Transverse colon (tissue), 4 donors: ENCODE measurements at regions not wholly inside any gene's neighbourhood (a gene's known extent, or its start where the extent isn't known, plus 50 kb on each side); places are given as distances from the start of the nearest gene placed in this dataset.

Experiments used
- DNase-seq: peaks from one replicate; pipeline ENCODE4 v3.0.0-alpha.2; 2019
- H3K27ac ChIP-seq, 4 donors: fragments of 200-600 bp; sonication (generic); 2 replicates each; pipeline ENCODE4 v1.5.1; 2016 to 2018; ENCODE audit warnings: inconsistent platforms in 4 of 4
- H3K27me3 ChIP-seq: fragments of 200-600 bp; sonication (generic); 2 replicates; pipeline ENCODE4 v1.5.1; 2017; ENCODE audit warnings: inconsistent platforms
- H3K36me3 ChIP-seq, 4 donors: fragments of 200-600 bp; sonication (generic); 2 replicates each; pipeline ENCODE4 v1.5.1; 2017 to 2019; ENCODE audit warnings: inconsistent platforms in 4 of 4
- H3K4me1 ChIP-seq, 4 donors: fragments of 200-600 bp; sonication (generic); 2 replicates each; pipeline ENCODE4 v1.5.1; 2017 to 2020; ENCODE audit warnings: inconsistent platforms in 4 of 4
- H3K4me3 ChIP-seq, 4 donors: fragments of 200-600 bp; sonication (generic); 1 replicate in 1 of 4; 2 replicates in 3 of 4; pipeline versions ENCODE4 v1.5.1 to v1.6.1; 2017 to 2019; ENCODE audit warnings: inconsistent platforms in 4 of 4
- H3K9me3 ChIP-seq, 2 donors: fragments of 200-600 bp; sonication (generic); 2 replicates each; pipeline ENCODE4 v1.5.1; 2017 to 2019; ENCODE audit warnings: inconsistent platforms in 2 of 2
- CTCF ChIP-seq, 5 experiments: fragments of 200-600 bp in 3 of 5; fragments of 450-650 bp in 2 of 5; sonication (generic) in 3 of 5; IDR thresholded peaks; 1 replicate in 2 of 5; 2 replicates in 3 of 5; pipeline ENCODE4 v1.5.1; 2016 to 2017; ENCODE audit warnings: antibody characterized with exemption in 5 of 5, inconsistent platforms in 3 of 5, mild to moderate bottlenecking in 2 of 5, moderate library complexity in 1 of 5
- EP300 ChIP-seq: sonication (generic); formaldehyde crosslinking; IDR thresholded peaks from one replicate; pipeline ENCODE4 v1.6.1; 2017; ENCODE audit warnings: antibody characterized with exemption, low read depth
- POLR2A ChIP-seq: fragments of 450-650 bp; IDR thresholded peaks from one replicate; pipeline ENCODE4 v1.6.1; 2016; ENCODE audit warnings: antibody characterized with exemption, mild to moderate bottlenecking, moderate library complexity
- POLR2AphosphoS5 ChIP-seq, 3 donors: sonication (generic); formaldehyde crosslinking; IDR thresholded peaks; one replicate each; pipeline ENCODE4 v1.6.1; 2016; ENCODE audit warnings: antibody characterized with exemption in 3 of 3
- WGBS, 2 donors: methylation state at CpG; one replicate each; pipeline ENCODE4 v1.1.5; 2018; ENCODE audit warnings: low coverage in 1 of 2; 5-methylcytosine and 5-hydroxymethylcytosine counted together
- in situ Hi-C, 4 donors: fragments of 200-750 bp; cut with MboI; loops; one replicate each; pipeline versions ENCODE4 v1.15.0 to v1.15.1; 2017; ENCODE audit warnings: low sequenced_read_pairs in 3 of 4, low pct_ligation_motif_present in 1 of 4, low pct_unique_long_range_greater_than_20kb in 1 of 4
- intact Hi-C: fragments of 100-400 bp; cut with DNase I; formaldehyde crosslinking; loops from one replicate; pipeline ENCODE4 v1.15.1; 2023; ENCODE audit warnings: low total_unique reads

GRCh38 chr15:94700211-94700610, 468.9 kb downstream of the MCTP2 start:
- Histone ChIP-seq H3K4me1 (no peaks in the 10 kb centered on the region), H3K36me3 (no peaks in the 10 kb centered on the region), H3K27me3 (no peaks in the 10 kb centered on the region), H3K27ac (no peak overlapping the region), H3K4me3 (no peak overlapping the region), H3K9me3 (no peaks in the 10 kb centered on the region)
- TF ChIP-seq CTCF (IDR thresholded peaks at IDR 0.05), result no peak
- no peak for TF ChIP-seq EP300
- no peak for TF ChIP-seq POLR2AphosphoS5 (IDR thresholded peaks at IDR 0.05)
- no peak for TF ChIP-seq POLR2A
- intact Hi-C loops (no loop called here), in situ Hi-C loops (loop anchor here in 1 of 4 donors (10.0 kb wide), 1 partner anchor 55 kb away; no protein-coding TSS in a partner anchor)
- DNase-seq, result no peak
- 81 to 95% methylated on average over 4 of the region's 4 CpGs for WGBS, 2 donors

GRCh38 chr15:94701281-94701985, 470.1 kb downstream of the MCTP2 start:
- H3K36me3 ChIP-seq, result no peaks in the 10 kb centered on the region
- H3K4me1 ChIP-seq, result no peaks in the 10 kb centered on the region
- no peaks in the 10 kb centered on the region for H3K9me3 ChIP-seq
- no peak overlapping the region for H3K27ac ChIP-seq
- no peak for DNase-seq
- no peak for TF ChIP-seq POLR2A
- 84% methylated on average over 9 to 16 of the region's 16 CpGs for WGBS, 2 donors
- intact Hi-C loops, result no loop called here
- H3K27me3 ChIP-seq, result no peaks in the 10 kb centered on the region
- no peak overlapping the region for H3K4me3 ChIP-seq
- in situ Hi-C loops, result loop anchor here in 1 of 4 donors (10.0 kb wide), 1 partner anchor 57 kb away; no protein-coding TSS in a partner anchor

GRCh38 chr15:94703596-94703995, 472.2 kb downstream of the MCTP2 start:
- TF ChIP-seq POLR2A (no peak), POLR2AphosphoS5 (IDR thresholded peaks at IDR 0.05) (no peak), CTCF (IDR thresholded peaks at IDR 0.05) (no peak), EP300 (no peak)
- 41 to 55% methylated on average over 3 of the region's 3 CpGs for WGBS, 2 donors
- Histone ChIP-seq H3K36me3 (no peaks in the 10 kb centered on the region), H3K4me1 (no peaks in the 10 kb centered on the region), H3K9me3 (no peaks in the 10 kb centered on the region), H3K27me3 (no peaks in the 10 kb centered on the region), H3K27ac (no peak overlapping the region), H3K4me3 (no peak overlapping the region)
- intact Hi-C loops, result no loop called here
- DNase-seq, result no peak
- in situ Hi-C loops, result loop anchor here in 1 of 4 donors (10.0 kb wide), 1 partner anchor 59 kb away; no protein-coding TSS in a partner anchor

- Histone ChIP-seq H3K36me3 (no peaks in the 10 kb centered on the region), H3K27me3 (no peaks in the 10 kb centered on the region), H3K9me3 (no peaks in the 10 kb centered on the region), H3K27ac (no peak overlapping the region), H3K4me3 (no peak overlapping the region), H3K4me1 (no peaks in the 10 kb centered on the region)
- intact Hi-C loops, result no loop called here
- no peak for DNase-seq
- TF ChIP-seq EP300, result no peak
- no peak for TF ChIP-seq CTCF (IDR thresholded peaks at IDR 0.05)
- TF ChIP-seq POLR2AphosphoS5 (IDR thresholded peaks at IDR 0.05), result no peak
- no peak for TF ChIP-seq POLR2A
- in situ Hi-C loops, result loop anchor here in 1 of 4 donors (10.0 kb wide), 1 partner anchor 60 kb away; no protein-coding TSS in a partner anchor
Observed at GRCh38 chr15:94704421-94704820, 473.1 kb downstream of the MCTP2 start.
